NCI-H2196 (cell line): ENCODE measurements at regions not wholly inside any gene's neighbourhood (a gene's known extent, or its start where the extent isn't known, plus 50 kb on each side); places are given as distances from the start of the nearest gene placed in this dataset.
"Not testable (repeated sequence)": the region's sequence is repeated elsewhere in the genome, so short reads cannot be mapped to it uniquely, and the experiment has no call there.

Experiments
- DNase-seq: peaks from one replicate; lab custom pipeline; 2025; ENCODE audit not compliant: unreplicated experiment; lab: John Stamatoyannopoulos, UW

DNA sequence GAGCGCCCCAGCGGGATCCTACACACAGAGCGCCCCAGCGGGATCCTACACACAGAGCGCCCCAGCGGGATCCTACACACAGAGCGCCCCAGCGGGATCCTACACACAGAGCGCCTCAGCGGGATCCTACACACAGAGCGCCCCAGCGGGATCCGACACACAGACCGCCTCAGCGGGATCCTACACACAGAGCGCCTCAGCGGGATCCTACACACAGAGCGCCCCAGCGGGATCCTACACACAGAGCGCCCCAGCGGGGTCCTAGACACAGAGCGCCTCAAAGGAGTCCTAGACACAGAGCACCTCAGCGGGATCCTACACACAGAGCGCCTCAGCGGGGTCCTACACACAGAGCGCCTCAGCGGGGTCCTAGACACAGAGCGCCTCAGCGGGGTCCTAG lies 1352.7 kb downstream of the GATA3 start:
- DNase-seq = not testable (repeated sequence)

GRCh38 chr10:9416331-9416730 lies 1361.8 kb downstream of the GATA3 start:
- no peak for DNase-seq

- DNase-seq = no peak
Observed at GRCh38 chr10:9419757-9420156, 1365.3 kb downstream of the GATA3 start.

- DNase-seq = no peak
Observed at GRCh38 chr10:9427209-9427608, 1372.7 kb downstream of the GATA3 start.

DNA sequence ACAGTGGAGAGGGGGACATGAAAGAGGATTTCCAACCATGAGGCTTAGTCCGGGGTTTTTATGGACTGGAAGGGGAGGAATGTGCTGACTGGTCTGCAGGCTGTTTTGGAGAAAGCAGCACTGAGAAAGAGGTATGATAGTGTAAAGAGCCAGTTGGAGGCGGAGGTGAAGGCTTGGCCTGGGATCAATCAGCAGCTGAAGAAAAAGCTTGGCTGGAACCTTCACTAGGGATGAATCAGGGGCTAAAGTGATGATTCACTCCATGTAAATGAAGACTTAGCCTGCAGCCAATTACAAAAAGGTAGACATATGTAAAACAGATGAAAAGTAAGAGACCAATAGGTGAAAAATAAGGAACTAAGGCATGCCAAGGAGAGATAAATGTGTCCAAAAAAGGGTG lies 1382.6 kb downstream of the GATA3 start:
- DNase-seq = no peak

- no peak for DNase-seq
Observed at GRCh38 chr10:9443758-9444157, 1389.3 kb downstream of the GATA3 start.

DNA sequence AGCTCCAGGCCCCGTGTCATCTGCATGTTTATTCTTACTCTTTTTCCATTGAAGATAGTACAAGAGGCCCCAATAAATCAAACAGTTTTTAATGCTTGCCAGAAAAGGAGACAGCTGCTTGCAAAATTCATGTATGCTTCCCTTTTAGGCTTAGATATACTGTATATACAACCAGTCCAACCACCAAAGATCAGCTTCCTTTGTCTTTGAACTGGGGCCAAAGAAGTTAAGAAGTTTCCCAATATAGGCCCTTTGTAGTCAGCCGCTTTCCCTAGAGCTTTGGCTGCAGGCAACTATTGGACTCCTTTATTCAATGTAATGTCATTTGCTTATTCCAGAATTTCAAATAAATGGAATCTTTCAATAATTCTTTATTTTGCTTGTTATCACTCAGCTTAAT lies 1395.0 kb downstream of the GATA3 start:
- DNase-seq = no peak

DNA sequence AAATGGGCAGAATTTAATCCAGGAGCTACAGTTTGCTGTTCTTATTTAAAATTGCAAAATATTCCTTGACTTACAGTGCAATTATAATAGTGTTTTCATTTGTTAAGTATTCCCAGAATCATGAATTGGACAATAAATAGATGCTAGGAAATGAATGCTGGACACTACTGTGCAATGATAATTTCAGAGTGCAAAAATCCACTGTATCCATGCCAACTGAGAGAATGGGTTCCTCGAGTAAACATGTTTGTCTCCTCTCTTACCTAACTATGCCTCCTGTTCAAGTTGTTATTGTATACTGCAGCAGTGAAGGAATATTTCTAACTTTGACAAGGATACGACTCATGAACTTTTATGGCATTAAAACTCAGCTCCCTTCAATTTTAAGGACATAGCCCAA lies 1396.3 kb downstream of the GATA3 start:
- DNase-seq = no peak

DNA sequence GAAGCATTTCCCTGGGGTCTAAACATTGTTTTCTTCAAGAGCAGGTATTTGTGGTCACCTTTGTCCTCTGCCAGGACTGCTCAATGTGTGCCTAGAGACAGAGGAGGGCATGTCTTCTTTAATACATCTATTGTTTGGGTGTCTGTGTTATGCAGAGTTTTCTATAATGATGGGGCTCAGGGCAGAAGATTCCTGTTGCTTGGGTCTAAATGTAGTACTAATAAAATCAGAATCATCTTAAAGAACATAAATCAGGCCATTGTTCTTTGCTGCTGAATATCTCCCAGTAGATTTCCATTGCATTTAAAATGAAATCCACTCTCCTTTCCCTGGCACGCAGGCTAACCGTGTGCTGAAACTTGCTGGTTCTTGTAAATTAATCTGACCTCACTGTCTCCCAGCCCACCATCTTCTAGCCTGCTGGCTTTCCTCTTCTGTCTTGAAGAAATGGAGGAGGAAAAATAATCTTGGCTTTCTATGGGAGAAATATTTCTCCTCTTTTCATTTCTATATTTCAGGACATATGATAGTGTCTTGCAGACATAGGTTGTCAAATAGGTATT lies 1396.8 kb downstream of the GATA3 start:
- no peak for DNase-seq

DNA sequence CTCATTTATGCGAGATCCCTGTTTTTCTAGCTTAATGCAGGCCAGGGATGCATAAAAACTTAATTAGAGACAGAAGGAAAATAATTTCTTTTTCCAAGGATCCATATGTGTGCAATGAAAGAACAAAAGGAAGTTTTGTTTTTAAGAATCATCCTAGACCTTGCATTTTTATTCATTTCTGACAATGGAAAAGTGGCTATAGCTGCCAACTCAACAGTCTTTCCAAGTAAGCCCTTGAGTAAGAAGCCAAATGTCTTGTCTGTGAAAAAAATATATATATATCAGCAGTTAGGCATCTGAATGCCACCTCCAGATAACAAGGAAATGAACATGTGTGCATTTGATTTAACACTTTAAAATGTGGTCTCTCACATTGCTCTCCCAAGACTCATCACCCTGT lies 1397.6 kb downstream of the GATA3 start:
- DNase-seq = no peak

GRCh38 chr10:9453871-9454270 lies 1399.4 kb downstream of the GATA3 start:
- not testable (repeated sequence) for DNase-seq

GRCh38 chr10:9469663-9470205 lies 1415.2 kb downstream of the GATA3 start:
- no peak for DNase-seq

- DNase-seq = no peak
Observed at GRCh38 chr10:9470581-9470980, 1416.1 kb downstream of the GATA3 start.

DNA sequence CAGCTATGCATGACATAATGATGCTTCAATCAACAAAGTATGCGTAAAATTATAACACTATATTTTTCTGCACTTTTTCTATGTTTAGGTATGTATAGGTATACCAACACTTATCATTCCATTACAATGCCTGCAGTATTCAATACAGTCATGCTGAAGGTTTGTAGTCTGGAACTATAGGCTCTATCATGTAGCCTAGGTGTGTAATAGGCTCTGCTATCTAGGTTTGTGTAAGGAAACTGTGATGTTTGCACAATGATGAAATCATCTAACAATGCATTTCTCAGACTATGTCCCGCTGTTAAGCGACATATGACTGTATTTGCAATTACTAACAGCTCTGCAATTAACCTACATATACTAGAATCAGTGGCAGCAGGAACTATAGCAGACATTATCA lies 1447.5 kb downstream of the GATA3 start:
- no peak for DNase-seq

DNA sequence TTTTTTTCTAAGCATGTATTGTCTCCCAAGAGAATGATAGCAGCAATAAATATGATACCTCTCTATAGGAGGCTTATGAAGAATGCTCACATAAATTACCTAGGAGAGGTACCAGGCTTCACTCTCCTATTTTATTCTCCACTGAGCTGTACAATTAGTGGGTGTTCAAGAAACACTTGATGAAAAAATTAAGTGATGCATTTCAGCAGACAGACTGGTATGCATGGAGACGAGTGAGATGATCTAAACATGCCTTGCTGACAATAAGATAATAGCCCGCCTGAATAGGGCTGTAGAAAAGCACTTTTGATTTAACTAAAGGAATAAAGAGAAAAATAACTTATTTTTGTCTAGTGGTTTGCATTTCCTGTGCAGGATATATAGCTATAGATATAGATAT lies 1449.7 kb downstream of the GATA3 start:
- DNase-seq = no peak

GRCh38 chr10:9505546-9505945 lies 1451.1 kb downstream of the GATA3 start:
- DNase-seq = no peak

- no peak for DNase-seq
Observed at GRCh38 chr10:9508606-9509005, 1454.1 kb downstream of the GATA3 start.

GRCh38 chr10:9510626-9511025 lies 1456.1 kb downstream of the GATA3 start:
- DNase-seq = no peak

DNA sequence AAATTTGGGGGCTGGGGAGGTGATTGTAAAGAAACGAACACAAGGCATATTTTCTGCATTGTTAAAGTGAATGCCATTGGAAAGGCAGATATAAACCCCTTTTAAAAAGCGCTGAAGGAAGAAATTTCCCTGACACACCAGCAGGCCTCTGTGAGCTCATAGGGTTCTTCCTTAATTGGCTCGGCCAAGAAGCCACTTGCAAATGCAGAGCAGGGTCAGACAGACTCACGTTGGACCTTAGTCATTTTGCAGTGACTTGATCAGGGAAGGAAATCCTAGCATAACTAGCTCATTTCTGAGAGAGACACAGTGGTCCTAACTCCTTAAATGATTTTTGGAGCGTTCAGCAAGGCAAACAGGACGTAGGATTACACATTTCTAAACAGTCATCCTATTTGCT lies 1461.4 kb downstream of the GATA3 start:
- DNase-seq = no peak

DNA sequence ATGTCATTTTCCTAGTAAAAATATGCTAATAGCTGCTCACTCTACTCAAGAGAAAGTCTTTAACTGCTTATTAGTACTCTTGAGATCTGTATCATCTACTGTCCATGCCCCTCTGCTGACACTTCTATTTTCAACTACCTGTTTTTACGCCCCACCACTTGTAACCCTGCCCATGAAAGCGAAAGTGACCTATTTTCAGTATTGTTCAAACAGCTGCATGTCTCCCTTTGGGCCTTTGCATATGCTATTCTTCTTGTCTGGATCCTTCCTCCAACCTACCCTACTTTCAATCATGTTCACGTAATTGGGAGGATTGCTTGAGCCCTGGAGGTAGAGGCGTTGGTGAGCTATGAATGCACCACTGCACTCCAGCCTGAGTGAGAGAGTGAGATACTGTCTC lies 1481.3 kb downstream of the GATA3 start:
- no peak for DNase-seq

DNA sequence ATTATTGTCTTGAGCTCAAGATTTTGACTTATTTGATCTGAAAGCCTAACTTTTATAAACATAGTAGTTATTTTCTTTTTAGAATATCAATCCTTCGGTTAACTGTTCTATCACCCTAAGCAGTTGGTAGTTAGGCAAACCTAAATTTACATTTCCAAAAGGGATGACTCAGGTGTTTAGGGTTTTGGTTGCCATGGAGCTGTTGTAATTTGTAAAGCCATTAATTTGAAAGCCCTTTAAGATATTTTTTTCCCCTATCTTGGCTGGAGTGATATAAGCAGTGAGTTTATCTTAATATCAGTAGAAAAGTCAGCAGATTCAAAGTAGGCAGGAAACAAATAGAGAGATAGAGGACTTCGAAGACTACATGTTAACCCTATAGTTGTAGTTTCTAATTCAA lies 1472.6 kb upstream of the CELF2 start:
- DNase-seq = no peak

DNA sequence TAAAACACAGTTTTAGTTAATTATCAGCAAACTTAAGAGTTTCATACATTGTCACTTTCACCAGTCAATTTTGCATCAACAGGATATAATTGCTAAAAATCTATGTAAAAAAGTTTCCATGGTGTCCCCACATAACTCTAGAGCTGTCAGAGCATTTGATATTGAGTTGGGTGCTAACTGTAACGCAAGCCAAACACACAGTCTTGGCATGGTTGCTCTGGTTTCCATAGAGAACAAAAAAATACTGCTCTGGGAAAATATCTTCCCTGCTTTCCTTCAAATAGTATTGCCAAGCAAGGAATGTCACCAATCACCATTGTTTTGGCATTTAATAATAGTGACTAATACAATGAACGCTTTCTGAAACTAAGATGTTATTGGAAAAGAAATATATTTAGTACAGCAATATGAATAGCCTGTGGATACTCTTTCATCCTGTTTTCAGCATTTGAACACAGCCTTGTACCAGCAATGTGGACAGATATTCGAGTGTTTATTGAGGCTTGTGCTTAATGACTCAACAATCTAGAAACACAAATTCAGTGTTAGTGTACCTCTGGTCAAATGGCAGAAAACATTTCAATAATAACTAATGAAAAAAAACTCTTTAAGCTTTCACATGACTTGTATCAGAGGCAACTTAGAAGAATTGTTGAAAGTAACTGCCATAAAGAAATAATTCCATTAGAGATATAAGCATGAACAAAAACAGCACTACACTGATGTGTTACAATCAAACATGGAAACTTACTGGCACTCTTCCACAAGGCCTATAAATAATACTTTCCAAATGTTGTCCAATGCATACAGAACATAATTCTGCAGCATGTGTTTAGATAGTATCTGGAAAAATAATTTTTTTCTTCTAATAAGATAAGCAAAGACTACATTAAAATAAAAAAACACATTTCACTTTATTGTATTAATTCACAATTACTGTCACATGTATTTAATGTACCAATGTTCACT lies 1469.5 kb upstream of the CELF2 start:
- DNase-seq = no peak
